OCI-M1 (cell line): ENCODE measurements at regions not wholly inside any gene's neighbourhood (a gene's known extent, or its start where the extent isn't known, plus 50 kb on each side); places are given as distances from the start of the nearest gene placed in this dataset.
"Not testable (repeated sequence)": the region's sequence is repeated elsewhere in the genome, so short reads cannot be mapped to it uniquely, and the experiment has no call there.

Source experiments
- DNase-seq: peaks from one replicate; lab custom pipeline; 2025; lab: John Stamatoyannopoulos, UW

GRCh38 chr6:15956205-15957106 is 172.4 kb upstream of the MYLIP start:
- DNase-seq: peak; percentile 30

GRCh38 chr6:15955484-15955883 is 173.4 kb upstream of the MYLIP start:
- DNase-seq: peak; percentile 19

GRCh38 chr6:15953152-15953880 is 175.6 kb upstream of the MYLIP start:
- no peak for DNase-seq

- DNase-seq: no peak
Observed at GRCh38 chr6:15952231-15953151, 176.4 kb upstream of the MYLIP start.

GRCh38 chr6:15950962-15951569 is 177.8 kb upstream of the MYLIP start:
- DNase-seq: no peak

GRCh38 chr6:15949982-15950381 is 178.9 kb upstream of the MYLIP start:
- no peak for DNase-seq

- no peak for DNase-seq
Observed at GRCh38 chr6:15948930-15949900, 179.7 kb upstream of the MYLIP start.

GRCh38 chr6:15947923-15948322 is 181.0 kb upstream of the MYLIP start:
- no peak for DNase-seq

GRCh38 chr6:15947436-15947835 is 181.4 kb upstream of the MYLIP start:
- DNase-seq: no peak

GRCh38 chr6:15946701-15947385 is 182.0 kb upstream of the MYLIP start:
- no peak for DNase-seq

GRCh38 chr6:15945593-15946159 is 183.2 kb upstream of the MYLIP start:
- DNase-seq: no peak

GRCh38 chr6:15943423-15943822 is 185.5 kb upstream of the MYLIP start:
- DNase-seq: no peak

GRCh38 chr6:15941168-15941567 is 187.7 kb upstream of the MYLIP start:
- no peak for DNase-seq

- no peak for DNase-seq
Observed at GRCh38 chr6:15938107-15938506, 190.8 kb upstream of the MYLIP start.

GRCh38 chr6:15937602-15938001 is 191.3 kb upstream of the MYLIP start:
- peak; percentile 29 for DNase-seq

GRCh38 chr6:15936503-15936902 is 192.4 kb upstream of the MYLIP start:
- peak; percentile 75 for DNase-seq

- DNase-seq: no peak
Observed at GRCh38 chr6:15935661-15936060, 193.2 kb upstream of the MYLIP start.

GRCh38 chr6:15931697-15932096 is 197.2 kb upstream of the MYLIP start:
- DNase-seq: not testable (repeated sequence)

GRCh38 chr6:15930207-15930606 is 198.7 kb upstream of the MYLIP start:
- DNase-seq: no peak

GRCh38 chr6:15929685-15930084 is 199.2 kb upstream of the MYLIP start:
- DNase-seq: peak; percentile 36
